ENCODE measurements at regions not wholly inside any gene's neighbourhood (a gene's known extent, or its start where the extent isn't known, plus 50 kb on each side); places are given as distances from the start of the nearest gene placed in this dataset.

GRCh38 chr3:81951106-81951505 lies 189.7 kb upstream of the GBE1 start:
- TF ChIP-seq CTCF (IDR thresholded peaks at IDR 0.05) = no peak
- TF ChIP-seq POLR2A (IDR thresholded peaks at IDR 0.05) = no peak
